Fibroblast of lung (primary cell): ENCODE measurements at regions not wholly inside any gene's neighbourhood (a gene's known extent, or its start where the extent isn't known, plus 50 kb on each side); places are given as distances from the start of the nearest gene placed in this dataset.

Experiments
- CTCF ChIP-seq, 2 donors: IDR thresholded peaks in 1 of 2; conservative IDR thresholded peaks in 1 of 2; 1 replicate in 1 of 2; 2 replicates in 1 of 2; pipeline ENCODE4 v1.5.1; 2011 to 2012; ENCODE audit warnings: low read length in 2 of 2, control low read depth in 1 of 2, inconsistent platforms in 1 of 2, low read depth in 1 of 2, mild to moderate bottlenecking in 1 of 2
- EZH2 ChIP-seq: IDR thresholded peaks from 2 replicates; pipeline ENCODE4 v1.5.1; 2012; ENCODE audit warnings: low read length, control low read depth, mild to moderate bottlenecking; ENCODE audit errors: missing control alignments

GRCh38 chr6:128784266-128784665 is 98.7 kb upstream of the LAMA2 start:
- no peak for TF ChIP-seq CTCF (conservative IDR thresholded peaks at IDR 0.05 in 1 of 2, IDR thresholded peaks at IDR 0.05 in 1 of 2; ENCODE audit: low read depth in 1 of 2, low read length in 2 of 2)
- no peak for TF ChIP-seq EZH2
